Inferior parietal cortex (tissue), 1 donor: ENCODE measurements at regions not wholly inside any gene's neighbourhood (a gene's known extent, or its start where the extent isn't known, plus 50 kb on each side); places are given as distances from the start of the nearest gene placed in this dataset.

Experiments used
- DNase-seq: peaks from one replicate; pipeline ENCODE4 v3.0.0-alpha.2; 2016; ENCODE audit errors: extremely low spot score

GRCh38 chr3:110743984-110744383, 327.6 kb upstream of the NECTIN3 start:
- DNase-seq: no peak

GRCh38 chr3:110744723-110745122, 326.9 kb upstream of the NECTIN3 start:
- no peak for DNase-seq

DNA sequence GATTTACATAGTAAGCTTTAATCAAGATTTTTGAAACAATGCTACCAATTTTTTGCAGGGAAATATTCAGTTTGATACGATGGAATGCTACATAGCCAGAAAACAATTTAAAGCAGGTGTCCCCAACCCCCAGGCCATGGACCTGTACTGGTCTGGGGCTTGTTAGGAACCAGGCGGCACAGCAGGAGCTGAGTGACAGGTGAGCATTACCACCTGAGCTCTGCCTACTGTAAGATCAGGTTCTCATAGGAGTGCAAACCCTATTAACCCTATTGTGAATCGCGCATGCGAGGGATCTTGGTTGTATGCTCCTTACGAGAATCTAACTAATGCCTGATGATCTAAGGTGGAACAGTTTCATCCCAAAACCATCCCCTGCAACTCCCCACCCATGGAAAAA, 322.6 kb upstream of the NECTIN3 start:
- no peak for DNase-seq

DNA sequence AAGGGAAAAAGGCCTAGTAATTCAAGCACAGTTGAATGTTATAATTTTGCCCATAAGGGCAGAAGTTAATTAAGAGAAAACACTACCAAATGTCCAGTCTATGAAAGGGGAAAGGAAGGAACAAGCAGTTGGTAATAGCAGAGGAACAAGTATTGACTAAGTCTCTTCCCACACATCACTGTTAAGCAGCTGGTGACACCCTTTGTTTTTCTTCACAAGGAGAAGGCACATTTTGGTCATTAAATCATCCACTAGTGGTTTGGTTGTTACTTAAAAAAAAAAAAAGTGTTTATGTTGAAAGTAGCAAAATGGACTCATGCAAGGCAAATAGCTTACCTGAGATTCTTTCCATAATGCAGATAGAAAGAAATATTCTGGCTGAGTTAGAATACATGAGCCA, 321.4 kb upstream of the NECTIN3 start:
- DNase-seq: no peak

GRCh38 chr3:110752307-110752706, 319.3 kb upstream of the NECTIN3 start:
- DNase-seq: no peak

DNA sequence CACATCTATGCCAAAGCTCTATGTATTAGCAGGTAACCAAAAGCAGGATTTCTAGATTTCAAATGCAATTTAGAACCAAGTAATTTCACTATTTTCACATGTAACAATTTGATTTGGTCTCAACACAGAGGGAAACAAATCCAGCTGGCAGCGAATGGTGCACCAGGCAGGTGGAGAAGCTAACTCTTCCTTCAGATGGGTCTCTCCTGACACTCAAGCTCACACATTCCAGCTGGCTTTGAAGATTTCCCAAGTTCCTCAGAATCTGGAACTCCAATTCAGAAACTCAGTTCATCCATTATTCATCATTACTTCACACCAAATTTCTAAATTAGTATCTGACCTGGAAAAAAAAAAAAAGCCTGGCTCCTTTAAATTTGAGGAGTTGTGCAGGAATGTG, 318.1 kb upstream of the NECTIN3 start:
- no peak for DNase-seq

DNA sequence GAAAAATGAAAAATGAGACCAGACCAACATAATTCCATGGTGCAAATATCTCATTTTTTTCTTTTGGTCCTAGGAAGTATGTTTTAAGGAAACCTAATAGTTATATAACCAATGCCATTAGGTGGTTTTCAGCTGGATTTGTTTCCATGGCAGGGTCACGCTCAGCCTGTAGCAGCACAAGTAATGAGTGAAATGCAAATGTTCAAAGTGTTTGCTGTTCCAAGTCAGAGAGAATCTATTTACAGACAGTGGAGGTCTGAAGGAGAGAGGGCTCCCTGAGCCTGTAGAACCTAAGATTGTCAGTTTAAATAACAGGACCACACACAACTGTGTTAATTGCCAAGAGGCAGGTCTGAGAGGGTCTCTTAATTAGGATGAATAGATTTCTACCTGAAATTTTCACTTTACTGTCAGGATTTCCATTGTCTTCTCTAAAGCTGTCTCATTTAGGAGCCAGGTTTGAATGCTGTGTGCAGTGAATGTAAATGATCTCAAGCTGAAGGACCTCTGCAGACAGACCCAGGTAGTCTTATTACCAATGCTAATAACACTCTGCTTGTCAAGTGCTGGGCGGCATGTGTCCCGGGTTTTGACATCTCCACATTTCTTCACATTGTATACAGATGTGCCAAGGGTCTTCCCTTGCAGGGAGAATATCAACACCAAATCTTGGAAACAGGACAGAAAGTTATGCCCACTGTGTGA, 317.3 kb upstream of the NECTIN3 start:
- DNase-seq: no peak

DNA sequence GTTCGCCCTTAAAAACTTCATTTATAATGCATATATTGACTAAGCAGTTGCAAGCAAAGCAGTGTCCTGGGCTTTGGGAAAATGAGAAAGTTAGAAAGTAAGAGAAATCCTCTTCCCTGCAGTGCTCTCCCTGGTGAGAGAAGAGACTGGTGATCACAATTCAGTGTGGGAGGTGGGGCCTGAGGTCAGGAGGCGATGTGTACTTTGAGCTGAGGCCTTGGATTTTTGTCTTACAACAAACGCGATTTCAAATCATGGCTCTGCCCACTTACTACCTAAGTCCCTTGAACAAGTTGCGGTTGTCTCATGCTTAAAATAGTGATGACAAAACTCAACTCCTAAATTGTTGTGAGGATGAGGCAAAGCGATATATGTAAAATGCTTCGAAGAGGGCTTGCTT, 316.3 kb upstream of the NECTIN3 start:
- DNase-seq: no peak

GRCh38 chr3:110756705-110757104, 314.9 kb upstream of the NECTIN3 start:
- no peak for DNase-seq

- DNase-seq: no peak
These were observed 313.4 kb upstream of the NECTIN3 start for GRCh38 chr3:110758208-110758607.

GRCh38 chr3:110767156-110767555, 304.5 kb upstream of the NECTIN3 start:
- DNase-seq: no peak

DNA sequence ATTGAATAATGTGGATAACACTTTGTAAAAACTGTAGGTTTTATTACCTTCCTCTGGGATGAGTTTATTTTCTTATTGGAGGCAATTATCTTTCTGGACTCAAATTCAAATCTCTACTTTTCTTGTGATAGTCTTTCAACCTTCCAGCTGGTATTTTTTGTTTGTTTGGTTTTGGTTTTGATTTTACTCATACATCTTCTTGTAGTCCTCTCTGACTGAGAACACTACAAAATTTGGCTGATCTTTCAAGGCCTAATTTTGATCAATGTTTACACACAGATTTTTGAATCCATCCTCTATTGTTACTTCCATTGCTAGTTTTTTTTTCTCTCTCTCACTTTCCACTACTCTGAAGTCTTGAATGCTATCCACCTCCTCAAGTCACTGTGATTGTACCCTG, 303.8 kb upstream of the NECTIN3 start:
- no peak for DNase-seq

DNA sequence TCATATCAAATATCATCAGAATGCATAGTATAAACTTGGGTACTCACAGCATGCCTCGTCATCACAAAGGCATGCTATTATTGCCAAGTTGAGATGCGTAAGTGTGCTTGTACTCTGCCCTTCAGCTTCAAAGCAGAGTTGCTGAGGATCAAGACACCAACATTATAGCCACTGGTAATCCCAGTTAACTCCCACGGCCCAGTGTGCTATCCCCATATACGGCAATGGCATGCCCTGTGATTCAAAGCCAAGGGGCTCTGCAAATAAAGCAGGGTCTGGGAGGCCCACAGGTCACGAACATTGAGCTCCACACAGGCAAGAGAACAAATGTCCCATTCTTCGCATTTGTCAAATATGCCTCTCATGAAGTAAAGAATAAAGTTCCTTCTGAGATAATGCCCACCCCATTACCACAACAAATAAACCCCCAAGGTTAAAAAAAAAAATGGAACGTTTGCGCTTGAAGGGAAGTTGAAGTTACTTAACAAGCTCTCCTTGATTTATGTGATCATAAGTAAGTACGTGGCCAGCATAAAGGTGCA, 298.1 kb upstream of the NECTIN3 start:
- no peak for DNase-seq

DNA sequence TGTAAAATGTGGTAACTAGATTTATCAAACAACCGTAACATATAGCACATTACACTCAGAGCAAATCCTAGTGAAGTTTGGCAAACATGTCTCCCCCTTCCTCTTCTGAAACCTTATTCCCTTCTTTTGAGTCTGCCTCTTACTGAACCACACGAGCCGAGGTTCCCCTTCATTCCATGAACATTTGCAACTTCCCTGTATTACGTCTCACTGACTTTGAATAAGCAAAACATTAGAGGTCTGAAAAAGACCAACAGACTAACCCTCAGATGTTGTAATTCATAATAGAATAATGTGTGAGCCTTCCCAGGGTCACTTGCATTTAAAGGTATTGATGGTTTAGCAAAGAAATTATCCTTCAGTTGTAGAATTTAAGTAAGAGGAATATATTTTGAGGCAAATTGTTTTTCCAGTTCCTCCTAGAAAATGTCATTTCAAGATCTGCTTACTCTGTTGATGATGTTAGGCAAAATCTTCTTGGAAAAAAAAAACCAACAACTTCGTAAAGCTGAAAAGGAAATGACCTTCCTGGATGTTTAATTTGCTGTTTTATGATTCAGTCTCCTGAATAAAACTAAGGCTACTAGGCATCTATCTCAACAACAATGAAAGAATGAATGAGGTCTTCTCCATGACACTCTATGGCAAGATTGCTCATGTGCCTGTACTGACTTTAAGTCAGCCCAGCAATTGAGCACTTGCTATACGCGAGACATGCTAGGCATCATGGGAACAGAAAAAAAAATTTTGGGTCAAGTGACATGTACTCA, 296.9 kb upstream of the NECTIN3 start:
- no peak for DNase-seq

GRCh38 chr3:110779581-110779980, 292.0 kb upstream of the NECTIN3 start:
- DNase-seq: no peak

DNA sequence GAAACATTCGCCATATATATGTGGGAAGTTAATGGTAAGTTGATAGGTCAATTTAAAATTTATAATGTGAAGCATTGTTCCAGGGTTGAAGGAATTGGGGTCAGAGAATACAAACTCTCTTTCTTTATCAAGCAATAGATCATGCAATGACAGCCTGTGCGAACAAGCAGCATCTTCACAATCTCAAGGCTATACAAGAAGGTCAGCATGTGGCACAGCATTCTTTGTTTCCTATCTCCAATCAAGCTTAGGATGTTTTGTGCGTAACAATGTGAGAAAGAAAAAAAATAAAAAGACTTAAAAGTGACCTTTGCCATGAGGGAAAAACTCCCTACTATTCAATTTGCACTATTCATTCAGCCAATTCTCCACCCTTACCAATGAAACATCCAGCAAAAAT, 288.1 kb upstream of the NECTIN3 start:
- DNase-seq: no peak

DNA sequence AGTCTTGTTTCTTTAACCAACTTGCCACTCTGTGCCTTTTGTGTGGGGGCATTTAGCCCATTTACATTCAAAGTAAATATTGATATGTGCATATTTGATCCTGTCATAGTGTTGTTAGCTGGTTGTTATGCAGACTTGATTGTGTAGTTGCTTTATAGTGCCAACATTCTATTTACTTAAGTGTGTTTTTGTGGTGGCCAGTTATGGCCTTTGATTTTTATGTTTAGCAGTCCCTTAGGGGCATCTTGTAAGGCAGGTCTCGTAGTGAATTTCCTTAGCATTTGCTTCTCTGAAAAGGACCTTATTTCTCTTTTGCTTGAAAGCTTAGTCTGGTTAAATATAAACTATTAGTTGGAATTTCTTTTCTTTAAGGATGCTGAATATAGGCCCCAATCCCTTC, 282.8 kb upstream of the NECTIN3 start:
- no peak for DNase-seq

DNA sequence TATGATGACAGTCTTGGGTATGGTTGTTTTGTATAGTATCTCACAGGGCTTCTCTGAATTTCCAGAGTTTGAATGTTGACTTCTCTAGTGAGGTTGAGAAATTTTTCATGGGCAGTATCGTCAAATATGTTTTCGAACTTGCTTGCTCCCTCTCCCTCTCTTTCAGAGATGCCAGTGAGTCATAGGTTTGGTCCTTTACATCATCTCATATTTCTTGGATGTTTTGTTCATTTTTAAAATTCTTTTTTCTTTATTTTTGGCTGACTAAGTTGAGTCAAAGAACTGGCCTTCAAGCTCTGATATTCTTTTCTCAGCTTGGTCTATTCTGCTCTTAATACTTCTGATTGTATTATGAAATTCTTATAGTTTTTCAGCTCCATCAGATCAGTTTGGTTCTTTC, 282.3 kb upstream of the NECTIN3 start:
- DNase-seq: no peak

- no peak for DNase-seq
These were observed 281.0 kb upstream of the NECTIN3 start for GRCh38 chr3:110790631-110791030.

DNA sequence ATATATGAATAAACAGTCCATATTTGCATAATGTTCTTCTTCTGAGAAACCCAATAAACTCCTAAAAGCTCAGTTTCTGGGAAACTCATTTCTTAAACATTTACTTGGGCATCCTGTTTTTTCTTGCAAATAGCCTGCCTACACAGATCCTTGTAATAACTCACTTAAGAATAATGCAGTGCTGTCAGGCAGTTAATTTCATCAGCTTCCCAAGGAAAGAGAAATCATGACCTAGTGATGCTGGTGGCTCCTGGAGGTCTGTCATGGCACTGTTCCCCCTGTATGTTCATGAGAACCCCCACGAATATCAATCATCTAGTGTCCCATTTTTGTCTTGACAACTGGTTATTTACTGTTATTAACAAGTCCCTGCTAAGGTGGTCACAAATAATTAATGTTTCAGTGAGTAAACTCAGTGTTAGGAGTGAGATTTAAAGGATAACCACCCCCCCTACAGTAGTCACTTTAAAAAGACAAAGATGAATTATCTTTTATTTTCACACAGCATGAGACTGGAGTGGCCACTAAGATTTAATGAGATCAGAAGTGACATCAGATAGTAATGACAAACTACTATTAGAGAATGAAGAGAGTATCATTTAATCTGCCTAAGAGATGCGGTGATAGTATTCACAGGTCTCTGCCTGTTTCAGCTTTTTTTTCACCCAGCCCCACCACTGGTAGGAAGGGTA, 279.5 kb upstream of the NECTIN3 start:
- DNase-seq: no peak

DNA sequence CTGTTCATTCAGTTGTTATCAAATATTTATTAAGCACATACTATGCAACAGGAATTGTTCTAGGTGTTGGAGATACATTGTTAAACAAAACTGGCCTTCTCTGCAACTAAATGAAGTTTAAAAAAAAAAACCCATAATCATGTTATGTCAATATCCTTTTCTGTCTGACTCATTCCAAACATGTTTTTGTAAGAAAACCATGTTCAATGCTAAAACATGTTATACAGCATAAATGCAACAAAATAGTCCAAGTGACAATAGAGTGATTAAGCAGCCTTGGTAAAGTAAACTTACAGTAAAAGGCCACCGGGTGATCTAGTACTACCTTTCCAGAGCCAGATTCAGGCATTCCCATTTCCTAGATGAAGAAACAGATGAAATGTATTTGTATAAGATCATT, 278.0 kb upstream of the NECTIN3 start:
- no peak for DNase-seq

DNA sequence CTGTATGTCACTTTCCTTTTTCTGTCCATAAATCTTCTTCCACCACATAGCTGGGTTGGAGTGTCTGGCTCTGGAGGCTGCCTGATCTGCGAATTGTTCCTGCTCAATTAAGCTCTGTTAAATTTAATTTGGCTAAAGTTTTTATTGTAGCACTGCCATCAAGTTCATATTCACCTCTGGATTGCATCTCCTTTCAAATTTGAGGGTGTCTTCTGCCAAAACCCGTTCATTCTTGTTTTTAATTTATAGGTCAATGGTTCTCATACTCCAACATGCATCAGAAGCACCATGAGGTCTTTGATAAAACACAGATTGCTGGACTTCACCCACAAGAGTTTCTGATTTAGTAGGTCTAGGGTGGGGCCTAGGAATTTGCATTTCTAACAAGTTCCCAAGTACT, 276.5 kb upstream of the NECTIN3 start:
- DNase-seq: no peak

DNA sequence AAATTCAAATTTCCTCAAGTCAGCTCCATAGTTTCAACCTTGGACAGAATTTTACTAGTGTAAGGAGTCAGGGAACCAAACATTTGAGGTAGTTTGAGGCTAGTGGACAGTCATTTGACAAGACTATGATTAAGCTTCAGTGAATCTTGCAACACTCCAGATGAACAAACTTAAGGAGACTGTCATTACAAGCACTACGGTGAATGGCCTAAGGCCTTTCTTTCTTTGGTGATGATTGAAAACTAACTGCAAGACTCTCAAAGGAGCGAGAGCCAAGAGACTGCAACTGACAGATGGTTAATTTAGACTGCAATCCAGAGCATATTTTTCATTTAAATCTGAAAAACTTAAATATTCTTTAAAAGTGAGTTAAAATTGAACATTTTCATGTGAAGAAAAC, 272.3 kb upstream of the NECTIN3 start:
- DNase-seq: no peak
